Lower leg skin (tissue), 4 donors: ENCODE measurements at regions not wholly inside any gene's neighbourhood (a gene's known extent, or its start where the extent isn't known, plus 50 kb on each side); places are given as distances from the start of the nearest gene placed in this dataset.

Experiments used
- DNase-seq, 2 donors: peaks; one replicate each; pipeline ENCODE4 v3.0.0-alpha.2; 2019; ENCODE audit warnings: low spot score in 2 of 2
- H3K4me3 ChIP-seq: fragments of 200-600 bp; sonication (generic); 2 replicates; pipeline ENCODE4 v1.5.1; 2017; ENCODE audit warnings: mild to moderate bottlenecking, low read depth; ENCODE audit not compliant: poor library complexity, severe bottlenecking
- CTCF ChIP-seq, 3 donors: fragments of 450-650 bp; IDR thresholded peaks; one replicate each; pipeline ENCODE4 v1.5.1; 2016; ENCODE audit warnings: antibody characterized with exemption in 3 of 3, mild to moderate bottlenecking in 3 of 3, moderate library complexity in 2 of 3
- POLR2A ChIP-seq, 2 donors: fragments of 450-650 bp; IDR thresholded peaks; one replicate each; pipeline ENCODE4 v1.6.1; 2016 to 2017; ENCODE audit warnings: antibody characterized with exemption in 2 of 2, mild to moderate bottlenecking in 1 of 2, moderate library complexity in 1 of 2
- WGBS, 2 donors: methylation state at CpG; one replicate each; pipeline ENCODE4 v1.1.5; 2018; 5-methylcytosine and 5-hydroxymethylcytosine counted together
- intact Hi-C: fragments of 100-400 bp; cut with DNase I; formaldehyde crosslinking; loops from one replicate; pipeline ENCODE4 v1.15.0; 2023; ENCODE audit warnings: low total_unique reads

GRCh38 chr19:31098836-31099235, 250.4 kb downstream of the TSHZ3 start:
- DNase-seq, result no peak
- TF ChIP-seq POLR2A (IDR thresholded peaks at IDR 0.05) (no peak), CTCF (IDR thresholded peaks at IDR 0.05) (no peak)
- intact Hi-C loops, result no loop called here
- H3K4me3 ChIP-seq, result no peak overlapping the region
- WGBS, 2 donors, result 33 to 44% methylated on average over 2 of the region's 2 CpGs

GRCh38 chr19:31096935-31097545, 252.2 kb downstream of the TSHZ3 start:
- DNase-seq, result no peak
- WGBS, 2 donors, result 71 to 76% methylated on average over 11 of the region's 11 CpGs
- intact Hi-C loops, result no loop called here
- TF ChIP-seq CTCF (IDR thresholded peaks at IDR 0.05), result no peak
- TF ChIP-seq POLR2A (IDR thresholded peaks at IDR 0.05), result no peak
- H3K4me3 ChIP-seq, result no peak overlapping the region

GRCh38 chr19:31096062-31096830, 253.0 kb downstream of the TSHZ3 start:
- no peak for TF ChIP-seq POLR2A (IDR thresholded peaks at IDR 0.05)
- TF ChIP-seq CTCF (IDR thresholded peaks at IDR 0.05), result no peak
- 91 to 92% methylated on average over 22 of the region's 22 CpGs for WGBS, 2 donors
- intact Hi-C loops, result no loop called here
- H3K4me3 ChIP-seq, result no peak overlapping the region
- DNase-seq, result no peak

GRCh38 chr19:31095100-31095804, 254.0 kb downstream of the TSHZ3 start:
- intact Hi-C loops, result no loop called here
- TF ChIP-seq CTCF (IDR thresholded peaks at IDR 0.05), result no peak
- TF ChIP-seq POLR2A (IDR thresholded peaks at IDR 0.05), result no peak
- 92 to 97% methylated on average over 6 of the region's 6 CpGs for WGBS, 2 donors
- H3K4me3 ChIP-seq, result no peak overlapping the region
- DNase-seq, result no peak

- no peak for TF ChIP-seq CTCF (IDR thresholded peaks at IDR 0.05)
- DNase-seq, result peak in 1 of 2 donors; percentile 19
- no peak overlapping the region for H3K4me3 ChIP-seq
- WGBS, 2 donors, result 48 to 57% methylated on average over 11 of the region's 11 CpGs
- intact Hi-C loops, result no loop called here
These were observed 257.0 kb downstream of the TSHZ3 start for GRCh38 chr19:31092274-31092673.
